Astrocyte (in vitro differentiated cells and primary cell): ENCODE measurements at regions not wholly inside any gene's neighbourhood (a gene's known extent, or its start where the extent isn't known, plus 50 kb on each side); places are given as distances from the start of the nearest gene placed in this dataset.

ENCODE experiments used
- EZH2 ChIP-seq: IDR thresholded peaks from 2 replicates; pipeline ENCODE4 v1.6.1; 2012; ENCODE audit warnings: mild to moderate bottlenecking, low read length, inconsistent platforms; ENCODE audit not compliant: insufficient read depth
- TF ChIP-seq, protein P1 (sequence below): IDR thresholded peaks from 2 replicates; pipeline ENCODE4 v1.5.1; 2011; ENCODE audit warnings: low read depth, mild to moderate bottlenecking, inconsistent platforms, low read length, moderate library complexity; ENCODE audit not compliant: insufficient read depth

DNA sequence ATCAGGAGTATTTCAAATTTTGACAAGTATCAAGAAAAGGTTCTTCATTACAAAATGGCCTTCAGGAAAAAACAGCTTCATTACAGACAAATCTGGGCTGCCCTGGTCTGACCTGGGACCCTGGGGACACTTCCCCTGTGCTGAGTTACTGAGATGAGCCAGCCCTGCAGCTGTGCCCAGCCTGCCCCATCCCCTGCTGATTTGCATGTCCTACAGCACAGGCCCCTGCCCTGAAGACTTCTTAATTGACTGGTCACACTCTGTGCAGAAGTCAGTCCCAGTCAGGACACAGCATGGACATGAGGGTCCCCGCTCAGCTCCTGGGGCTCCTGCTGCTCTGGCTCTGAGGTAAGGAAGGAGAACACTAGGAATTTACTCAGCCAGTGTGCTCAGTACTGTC, 235.1 kb downstream of the ANKRD36B start:
- no peak for TF ChIP-seq EZH2
- TF ChIP-seq, protein P1, sequence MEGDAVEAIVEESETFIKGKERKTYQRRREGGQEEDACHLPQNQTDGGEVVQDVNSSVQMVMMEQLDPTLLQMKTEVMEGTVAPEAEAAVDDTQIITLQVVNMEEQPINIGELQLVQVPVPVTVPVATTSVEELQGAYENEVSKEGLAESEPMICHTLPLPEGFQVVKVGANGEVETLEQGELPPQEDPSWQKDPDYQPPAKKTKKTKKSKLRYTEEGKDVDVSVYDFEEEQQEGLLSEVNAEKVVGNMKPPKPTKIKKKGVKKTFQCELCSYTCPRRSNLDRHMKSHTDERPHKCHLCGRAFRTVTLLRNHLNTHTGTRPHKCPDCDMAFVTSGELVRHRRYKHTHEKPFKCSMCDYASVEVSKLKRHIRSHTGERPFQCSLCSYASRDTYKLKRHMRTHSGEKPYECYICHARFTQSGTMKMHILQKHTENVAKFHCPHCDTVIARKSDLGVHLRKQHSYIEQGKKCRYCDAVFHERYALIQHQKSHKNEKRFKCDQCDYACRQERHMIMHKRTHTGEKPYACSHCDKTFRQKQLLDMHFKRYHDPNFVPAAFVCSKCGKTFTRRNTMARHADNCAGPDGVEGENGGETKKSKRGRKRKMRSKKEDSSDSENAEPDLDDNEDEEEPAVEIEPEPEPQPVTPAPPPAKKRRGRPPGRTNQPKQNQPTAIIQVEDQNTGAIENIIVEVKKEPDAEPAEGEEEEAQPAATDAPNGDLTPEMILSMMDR = no peak
